IMR-90 (cell line): ENCODE measurements at regions not wholly inside any gene's neighbourhood (a gene's known extent, or its start where the extent isn't known, plus 50 kb on each side); places are given as distances from the start of the nearest gene placed in this dataset.

Experiments
- CTCF ChIP-seq: conservative IDR thresholded peaks from 2 replicates; pipeline ENCODE4 v1.5.1; 2012; ENCODE audit warnings: mild to moderate bottlenecking, low read depth, low read length, improper control_type of control experiment
- MXI1 ChIP-seq: IDR thresholded peaks from 2 replicates; pipeline ENCODE4 v1.6.1; 2012; ENCODE audit warnings: low read depth, mild to moderate bottlenecking, low read length, moderate library complexity, borderline replicate concordance
- POLR2A ChIP-seq: IDR thresholded peaks from 2 replicates; pipeline ENCODE4 v1.6.1; 2012; ENCODE audit warnings: mild to moderate bottlenecking, low read depth, low read length
- RFX5 ChIP-seq: IDR thresholded peaks from 2 replicates; pipeline ENCODE4 v1.8.0; 2012; ENCODE audit warnings: low read depth, mild to moderate bottlenecking, low read length, moderate library complexity
- USF2 ChIP-seq: fragments of 150-350 bp; IDR thresholded peaks from 2 replicates; pipeline ENCODE4 v1.6.1; 2017; ENCODE audit warnings: mild to moderate bottlenecking, antibody characterized with exemption, low read length, low read depth

GRCh38 chr1:90558126-90558525, 159.0 kb downstream of the BARHL2 start:
- no peak for TF ChIP-seq POLR2A
- no peak for TF ChIP-seq CTCF
- TF ChIP-seq MXI1, result no peak
- no peak for TF ChIP-seq USF2
- TF ChIP-seq RFX5, result no peak
